Skeletal muscle cell (primary cell): ENCODE measurements at regions not wholly inside any gene's neighbourhood (a gene's known extent, or its start where the extent isn't known, plus 50 kb on each side); places are given as distances from the start of the nearest gene placed in this dataset.

Experiments used
- DNase-seq: peaks from one replicate; pipeline ENCODE4 v3.0.0-alpha.2; 2010; ENCODE audit warnings: low read depth
- H3K4me3 ChIP-seq: 2 replicates; pipeline ENCODE4 v1.5.1; 2011; ENCODE audit warnings: low read depth, mild to moderate bottlenecking, control low read depth, low read length, moderate library complexity

GRCh38 chr4:60189286-60189685 lies 1010.8 kb upstream of the ADGRL3 start:
- no peak overlapping the region for H3K4me3 ChIP-seq
- DNase-seq, result no peak

- no peak overlapping the region for H3K4me3 ChIP-seq
- DNase-seq, result no peak
Measured at GRCh38 chr4:60194214-60194613, 1005.9 kb upstream of the ADGRL3 start.

- no peak for DNase-seq
- no peak overlapping the region for H3K4me3 ChIP-seq
Measured at GRCh38 chr4:60195256-60195655, 1004.9 kb upstream of the ADGRL3 start.

- no peak for DNase-seq
- no peak overlapping the region for H3K4me3 ChIP-seq
Measured at GRCh38 chr4:60201052-60201673, 999.0 kb upstream of the ADGRL3 start.

GRCh38 chr4:60209588-60209987 lies 990.5 kb upstream of the ADGRL3 start:
- H3K4me3 ChIP-seq, result no peak overlapping the region
- no peak for DNase-seq

GRCh38 chr4:60215906-60216305 lies 984.2 kb upstream of the ADGRL3 start:
- no peak overlapping the region for H3K4me3 ChIP-seq
- no peak for DNase-seq

GRCh38 chr4:60216752-60217151 lies 983.4 kb upstream of the ADGRL3 start:
- DNase-seq, result peak; percentile 72
- no peak overlapping the region for H3K4me3 ChIP-seq

- DNase-seq, result no peak
- H3K4me3 ChIP-seq, result no peak overlapping the region
Measured at GRCh38 chr4:60221866-60222265, 978.3 kb upstream of the ADGRL3 start.

- H3K4me3 ChIP-seq, result no peak overlapping the region
- peak; percentile 60 for DNase-seq
Measured at GRCh38 chr4:60223208-60223923, 976.8 kb upstream of the ADGRL3 start.

- no peak overlapping the region for H3K4me3 ChIP-seq
- no peak for DNase-seq
Measured at GRCh38 chr4:60241866-60242265, 958.3 kb upstream of the ADGRL3 start.

- no peak overlapping the region for H3K4me3 ChIP-seq
- no peak for DNase-seq
Measured at GRCh38 chr4:60249784-60250183, 950.3 kb upstream of the ADGRL3 start.

GRCh38 chr4:60250657-60251056 lies 949.5 kb upstream of the ADGRL3 start:
- H3K4me3 ChIP-seq, result no peak overlapping the region
- DNase-seq, result no peak

- DNase-seq, result no peak
- H3K4me3 ChIP-seq, result no peak overlapping the region
Measured at GRCh38 chr4:60259781-60260180, 940.3 kb upstream of the ADGRL3 start.

GRCh38 chr4:60266505-60266904 lies 933.6 kb upstream of the ADGRL3 start:
- no peak for DNase-seq
- H3K4me3 ChIP-seq, result no peak overlapping the region

- no peak for DNase-seq
Measured at GRCh38 chr4:60296386-60296785, 903.7 kb upstream of the ADGRL3 start.

GRCh38 chr4:60313611-60314178 lies 886.4 kb upstream of the ADGRL3 start:
- peak; percentile 41 for DNase-seq
- H3K4me3 ChIP-seq, result no peak overlapping the region

More at GRCh38 chr4:60296386-60296785, 903.7 kb upstream of the ADGRL3 start:
- no peak overlapping the region for H3K4me3 ChIP-seq

- H3K4me3 ChIP-seq, result no peak overlapping the region
- no peak for DNase-seq
Measured at GRCh38 chr4:60314416-60314815, 885.7 kb upstream of the ADGRL3 start.

GRCh38 chr4:60315586-60315985 lies 884.5 kb upstream of the ADGRL3 start:
- no peak overlapping the region for H3K4me3 ChIP-seq
- no peak for DNase-seq

- H3K4me3 ChIP-seq, result no peak overlapping the region
- DNase-seq, result no peak
Measured at GRCh38 chr4:60326735-60327134, 873.4 kb upstream of the ADGRL3 start.

GRCh38 chr4:60327651-60328050 lies 872.5 kb upstream of the ADGRL3 start:
- DNase-seq, result no peak
- no peak overlapping the region for H3K4me3 ChIP-seq

- DNase-seq, result no peak
- no peak overlapping the region for H3K4me3 ChIP-seq
Measured at GRCh38 chr4:60344908-60345307, 855.2 kb upstream of the ADGRL3 start.
